H9 (cell line): ENCODE measurements at regions not wholly inside any gene's neighbourhood (a gene's known extent, or its start where the extent isn't known, plus 50 kb on each side); places are given as distances from the start of the nearest gene placed in this dataset.

Experiments used
- DNase-seq: peaks from one replicate; pipeline ENCODE4 v3.0.0-alpha.2; 2017
- H2AFZ ChIP-seq: one replicate; pipeline ENCODE4 v1.6.1; 2013; ENCODE audit warnings: mild to moderate bottlenecking, low read length, control low read depth, moderate library complexity
- H2AK5ac ChIP-seq: 2 replicates; pipeline ENCODE4 v1.6.1; 2013; ENCODE audit warnings: low read length, control low read depth, mixed read lengths; ENCODE audit not compliant: insufficient read length
- H2BK120ac ChIP-seq: one replicate; pipeline ENCODE4 v1.6.1; 2013; ENCODE audit warnings: low read depth, mild to moderate bottlenecking, low read length, control low read depth, inconsistent platforms; ENCODE audit not compliant: poor library complexity, severe bottlenecking
- H2BK12ac ChIP-seq: 2 replicates; pipeline ENCODE4 v1.6.1; 2013; ENCODE audit warnings: low read length, control low read depth, mixed read lengths, low read depth; ENCODE audit not compliant: insufficient read length
- H2BK15ac ChIP-seq: 2 replicates; pipeline ENCODE4 v1.6.1; 2013; ENCODE audit warnings: low read depth, low read length, control low read depth
- H2BK20ac ChIP-seq: one replicate; pipeline ENCODE4 v1.6.1; 2013; ENCODE audit warnings: low read depth, mild to moderate bottlenecking, low read length, control low read depth, inconsistent platforms; ENCODE audit not compliant: poor library complexity, severe bottlenecking
- H2BK5ac ChIP-seq: 2 replicates; pipeline ENCODE4 v1.6.1; 2013; ENCODE audit warnings: low read length, control low read depth, mixed read lengths; ENCODE audit not compliant: insufficient read length
- H3K14ac ChIP-seq: 2 replicates; pipeline ENCODE4 v1.6.1; 2013; ENCODE audit warnings: low read length, control low read depth; ENCODE audit not compliant: insufficient read depth
- H3K18ac ChIP-seq: 2 replicates; pipeline ENCODE4 v1.6.1; 2013; ENCODE audit warnings: low read depth, mild to moderate bottlenecking, mixed read lengths, low read length, control low read depth; ENCODE audit not compliant: insufficient read length
- H3K23ac ChIP-seq: 2 replicates; pipeline ENCODE4 v1.6.1; 2013; ENCODE audit warnings: low read length, control low read depth, mixed read lengths, low read depth; ENCODE audit not compliant: insufficient read length
- H3K23me2 ChIP-seq: 2 replicates; pipeline ENCODE4 v1.6.1; 2013; ENCODE audit warnings: low read depth, mild to moderate bottlenecking, mixed read lengths, low read length, control low read depth; ENCODE audit not compliant: insufficient read length, poor library complexity, severe bottlenecking
- H3K27ac ChIP-seq: 2 replicates; pipeline ENCODE4 v1.5.1; 2013; ENCODE audit warnings: low read length, control low read depth, mixed read lengths, low read depth; ENCODE audit not compliant: insufficient read length
- H3K27me3 ChIP-seq: 2 replicates; pipeline ENCODE4 v1.6.1; 2013; ENCODE audit warnings: low read length, control low read depth, inconsistent platforms; ENCODE audit not compliant: insufficient read depth
- H3K4ac ChIP-seq: 2 replicates; pipeline ENCODE4 v1.6.1; 2013; ENCODE audit warnings: low read depth, mild to moderate bottlenecking, control low read depth, inconsistent platforms, low read length, moderate library complexity
- H3K4me1 ChIP-seq: 2 replicates; pipeline ENCODE4 v1.6.1; 2013; ENCODE audit warnings: low read length, control low read depth, inconsistent platforms; ENCODE audit not compliant: insufficient read depth
- H3K4me2 ChIP-seq: 2 replicates; pipeline ENCODE4 v1.6.1; 2013; ENCODE audit warnings: low read length, control low read depth, mixed read lengths; ENCODE audit not compliant: insufficient read length, insufficient read depth
- H3K56ac ChIP-seq: 2 replicates; pipeline ENCODE4 v1.6.1; 2013; ENCODE audit warnings: low read depth, mild to moderate bottlenecking, mixed read lengths, low read length, control low read depth; ENCODE audit not compliant: insufficient read length
- H3K79me1 ChIP-seq: 2 replicates; pipeline ENCODE4 v1.6.1; 2013; ENCODE audit warnings: low read depth, mild to moderate bottlenecking, moderate library complexity, low read length, control low read depth, inconsistent platforms; ENCODE audit not compliant: insufficient read depth, poor library complexity, severe bottlenecking
- H3K79me2 ChIP-seq: 2 replicates; pipeline ENCODE4 v1.6.1; 2013; ENCODE audit warnings: low read length, control low read depth, inconsistent platforms; ENCODE audit not compliant: insufficient read depth
- H3K9ac ChIP-seq: 2 replicates; pipeline ENCODE4 v1.6.1; 2013; ENCODE audit warnings: low read length, control low read depth, mixed read lengths; ENCODE audit not compliant: insufficient read length; ENCODE audit errors: extremely low read depth
- H3K9me3 ChIP-seq: one replicate; pipeline ENCODE4 v1.6.1; 2013; ENCODE audit warnings: low read depth, low read length, inconsistent platforms; ENCODE audit not compliant: control insufficient read depth
- H3T11ph ChIP-seq: one replicate; pipeline ENCODE4 v1.6.1; 2013; ENCODE audit warnings: mild to moderate bottlenecking, low read length, control low read depth, inconsistent platforms
- H4K20me1 ChIP-seq: one replicate; pipeline ENCODE4 v1.6.1; 2013; ENCODE audit not compliant: control insufficient read depth, insufficient read length, insufficient read depth
- H4K5ac ChIP-seq: 2 replicates; pipeline ENCODE4 v1.6.1; 2013; ENCODE audit warnings: low read depth, mild to moderate bottlenecking, mixed read lengths, low read length, control low read depth; ENCODE audit not compliant: insufficient read length
- H4K8ac ChIP-seq: replicated peaks from 2 replicates; pipeline ENCODE4 v1.6.1; 2013; ENCODE audit warnings: low read length, control low read depth, mixed read lengths, low read depth; ENCODE audit not compliant: insufficient read length
- H4K91ac ChIP-seq: 2 replicates; pipeline ENCODE4 v1.6.1; 2013; ENCODE audit warnings: low read depth, mild to moderate bottlenecking, moderate library complexity, mixed read lengths, low read length, control low read depth; ENCODE audit not compliant: insufficient read length
- H3K27ac Mint-ChIP-seq, 3 experiments: 2 replicates in 2 of 3; 3 replicates in 1 of 3; pipeline ENCODE4 v1.8.0; 2020 to 2021; ENCODE audit warnings: mixed read lengths in 3 of 3, mild to moderate bottlenecking in 1 of 3, moderate library complexity in 1 of 3
- H3K27me3 Mint-ChIP-seq: 2 replicates; pipeline ENCODE4 v1.8.0; 2021; ENCODE audit warnings: low read depth, mild to moderate bottlenecking, moderate library complexity, mixed read lengths
- H3K36me3 Mint-ChIP-seq, 3 experiments: 2 replicates in 2 of 3; 3 replicates in 1 of 3; pipeline ENCODE4 v1.8.0; 2020 to 2021; ENCODE audit warnings: low read depth in 3 of 3, mixed read lengths in 3 of 3; ENCODE audit not compliant: insufficient read depth in 1 of 3
- H3K4me1 Mint-ChIP-seq, 2 experiments: 2 replicates each; pipeline ENCODE4 v1.8.0; 2020; ENCODE audit warnings: mixed read lengths in 2 of 2
- H3K4me3 Mint-ChIP-seq, 2 experiments: 2 replicates in 1 of 2; 3 replicates in 1 of 2; pipeline ENCODE4 v1.8.0; 2020 to 2021; ENCODE audit warnings: mild to moderate bottlenecking in 2 of 2, mixed read lengths in 2 of 2, moderate library complexity in 1 of 2
- H3K9me3 Mint-ChIP-seq, 2 experiments: 2 replicates in 1 of 2; 3 replicates in 1 of 2; pipeline ENCODE4 v1.8.0; 2020; ENCODE audit warnings: mild to moderate bottlenecking in 2 of 2, mixed read lengths in 2 of 2, moderate library complexity in 1 of 2
- WGBS: extraction: QIAGEN DNeasy Blood & Tissue Kit; methylation state at CpG from one replicate; pipeline ENCODE4 v1.1.7; 2013; ENCODE audit warnings: missing lambda C conversion rate, low lambda C conversion rate, mixed read lengths; ENCODE audit not compliant: insufficient read length; ENCODE audit errors: extremely low coverage; 5-methylcytosine and 5-hydroxymethylcytosine counted together
- TF ChIP-seq, protein P1 (sequence below): fragments of 200-600 bp; sonication (generic); conservative IDR thresholded peaks from 3 replicates; pipeline ENCODE4 v1.8.0; 2021; ENCODE audit warnings: antibody characterized with exemption, mild to moderate bottlenecking

DNA sequence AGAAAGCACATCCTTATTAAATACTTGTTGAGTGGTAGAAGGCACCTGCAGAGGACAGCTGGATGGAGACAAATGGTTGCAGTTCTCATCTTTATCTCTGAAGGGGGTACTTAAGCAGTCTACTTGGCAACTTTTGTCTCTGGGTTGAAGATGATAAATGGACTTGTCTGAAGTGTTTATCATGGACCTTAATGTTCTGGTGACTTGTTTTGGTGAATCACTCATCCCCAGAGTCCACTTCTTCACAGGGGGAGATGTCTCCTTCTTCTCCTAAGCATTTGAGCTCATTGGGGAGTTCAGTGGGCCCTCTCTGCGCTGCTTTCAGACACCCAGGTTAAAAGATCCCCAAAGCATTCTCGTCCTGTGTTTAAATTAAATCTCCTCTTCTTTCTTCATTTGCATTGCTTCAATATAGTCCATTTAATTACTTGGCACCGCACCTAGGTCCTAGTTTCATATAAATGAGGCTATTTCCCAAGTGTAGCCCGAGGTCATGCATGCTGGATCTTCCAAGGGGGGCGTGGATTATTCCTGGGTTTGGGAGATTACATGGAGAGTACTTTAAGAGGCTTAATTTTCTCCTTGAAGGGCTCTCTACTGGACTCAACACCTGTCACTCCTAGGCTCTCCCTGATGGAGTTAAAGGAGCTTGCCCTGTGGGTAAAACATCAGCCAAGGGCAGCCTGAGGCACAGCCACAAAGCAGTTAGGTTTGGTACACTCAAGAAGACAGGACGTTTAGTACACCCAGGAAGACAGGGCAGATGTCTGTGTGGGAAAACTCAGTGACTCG is 239.3 kb upstream of the C2CD4B start:
- no CpG with 5 or more reads among the region's 7 CpGs for WGBS
- no peak overlapping the region for H4K91ac ChIP-seq
- no peak overlapping the region for H3T11ph ChIP-seq
- Mint-ChIP-seq H3K27ac (no peak overlapping the region), H3K27me3 (no peaks in the 10 kb centered on the region), H3K9me3 (peaks cover 8 to 12% of the 10 kb centered on the region in 2 experiments), H3K36me3 (peaks cover 8 to 15% (median 12%) of the 10 kb centered on the region in 3 experiments; a peak in 6 of 7 replicates), H3K4me3 (no peak overlapping the region), H3K4me1 (peaks cover 0 to 4% of the 10 kb centered on the region in 2 experiments; a peak in 2 of 4 replicates)
- H4K5ac ChIP-seq = no peak overlapping the region
- no peak overlapping the region for H2BK15ac ChIP-seq
- H2BK5ac ChIP-seq = no peak overlapping the region
- DNase-seq = no peak
- peaks cover 2% of the 10 kb centered on the region for H3K9me3 ChIP-seq
- H3K23ac ChIP-seq = no peak overlapping the region
- H3K4me1 ChIP-seq = no peaks in the 10 kb centered on the region
- H3K56ac ChIP-seq = no peak overlapping the region
- no peak overlapping the region for H2AK5ac ChIP-seq
- H3K4me2 ChIP-seq = no peak overlapping the region
- H3K27me3 ChIP-seq = no peaks in the 10 kb centered on the region
- TF ChIP-seq, protein P1, sequence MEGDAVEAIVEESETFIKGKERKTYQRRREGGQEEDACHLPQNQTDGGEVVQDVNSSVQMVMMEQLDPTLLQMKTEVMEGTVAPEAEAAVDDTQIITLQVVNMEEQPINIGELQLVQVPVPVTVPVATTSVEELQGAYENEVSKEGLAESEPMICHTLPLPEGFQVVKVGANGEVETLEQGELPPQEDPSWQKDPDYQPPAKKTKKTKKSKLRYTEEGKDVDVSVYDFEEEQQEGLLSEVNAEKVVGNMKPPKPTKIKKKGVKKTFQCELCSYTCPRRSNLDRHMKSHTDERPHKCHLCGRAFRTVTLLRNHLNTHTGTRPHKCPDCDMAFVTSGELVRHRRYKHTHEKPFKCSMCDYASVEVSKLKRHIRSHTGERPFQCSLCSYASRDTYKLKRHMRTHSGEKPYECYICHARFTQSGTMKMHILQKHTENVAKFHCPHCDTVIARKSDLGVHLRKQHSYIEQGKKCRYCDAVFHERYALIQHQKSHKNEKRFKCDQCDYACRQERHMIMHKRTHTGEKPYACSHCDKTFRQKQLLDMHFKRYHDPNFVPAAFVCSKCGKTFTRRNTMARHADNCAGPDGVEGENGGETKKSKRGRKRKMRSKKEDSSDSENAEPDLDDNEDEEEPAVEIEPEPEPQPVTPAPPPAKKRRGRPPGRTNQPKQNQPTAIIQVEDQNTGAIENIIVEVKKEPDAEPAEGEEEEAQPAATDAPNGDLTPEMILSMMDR = no peak
- no peak overlapping the region for H3K4ac ChIP-seq
- no peaks in the 10 kb centered on the region for H4K20me1 ChIP-seq
- no peaks in the 10 kb centered on the region for H3K79me2 ChIP-seq
- no peak overlapping the region for H2BK20ac ChIP-seq
- H2BK120ac ChIP-seq = no peak overlapping the region
- no peak overlapping the region for H2BK12ac ChIP-seq
- H4K8ac ChIP-seq = no peak overlapping the region
- no peak overlapping the region for H2AFZ ChIP-seq
- H3K18ac ChIP-seq = no peak overlapping the region
- no peak overlapping the region for H3K9ac ChIP-seq
- H3K14ac ChIP-seq = no peak overlapping the region
- no peak overlapping the region for H3K27ac ChIP-seq
- H3K79me1 ChIP-seq = peaks cover 11% of the 10 kb centered on the region
- no peaks in the 10 kb centered on the region for H3K23me2 ChIP-seq
